Ecto neural progenitor cell (in vitro differentiated cells): ENCODE measurements at regions not wholly inside any gene's neighbourhood (a gene's known extent, or its start where the extent isn't known, plus 50 kb on each side); places are given as distances from the start of the nearest gene placed in this dataset.
"Not testable (repeated sequence)": the region's sequence is repeated elsewhere in the genome, so short reads cannot be mapped to it uniquely, and the experiment has no call there.

ENCODE experiments used
- DNase-seq: peaks from one replicate; pipeline ENCODE4 v3.0.0-alpha.2; 2018; ENCODE audit warnings: low spot score

- no peak for DNase-seq
Observed at GRCh38 chr4:128758314-128758922, 51.1 kb upstream of the JADE1 start.

- DNase-seq, result peak; percentile 55
Observed at GRCh38 chr4:128757712-128758111, 51.8 kb upstream of the JADE1 start.

- no peak for DNase-seq
Observed at GRCh38 chr4:128751354-128751753, 58.1 kb upstream of the JADE1 start.

GRCh38 chr4:128741748-128742147 lies 67.8 kb upstream of the JADE1 start:
- DNase-seq, result not testable (repeated sequence)

GRCh38 chr4:128737098-128737513 lies 72.4 kb upstream of the JADE1 start:
- DNase-seq, result no peak

- DNase-seq, result no peak
Observed at GRCh38 chr4:128735714-128736113, 73.8 kb upstream of the JADE1 start.

GRCh38 chr4:128728190-128728589 lies 81.3 kb upstream of the JADE1 start:
- DNase-seq, result no peak

GRCh38 chr4:128727658-128728057 lies 81.8 kb upstream of the JADE1 start:
- DNase-seq, result no peak

GRCh38 chr4:128725405-128726055 lies 84.0 kb upstream of the JADE1 start:
- no peak for DNase-seq

- no peak for DNase-seq
Observed at GRCh38 chr4:128722911-128723310, 86.6 kb upstream of the JADE1 start.

- DNase-seq, result no peak
Observed at GRCh38 chr4:128721896-128722295, 87.6 kb upstream of the JADE1 start.

GRCh38 chr4:128720270-128720669 lies 89.2 kb upstream of the JADE1 start:
- DNase-seq, result no peak

GRCh38 chr4:128718768-128719167 lies 90.7 kb upstream of the JADE1 start:
- no peak for DNase-seq

- DNase-seq, result no peak
Observed at GRCh38 chr4:128716338-128716737, 93.2 kb upstream of the JADE1 start.

GRCh38 chr4:128715616-128716015 lies 93.9 kb upstream of the JADE1 start:
- no peak for DNase-seq

- no peak for DNase-seq
Observed at GRCh38 chr4:128711361-128711760, 98.1 kb upstream of the JADE1 start.

GRCh38 chr4:128709268-128709667 lies 100.2 kb upstream of the JADE1 start:
- DNase-seq, result no peak

- DNase-seq, result no peak
Observed at GRCh38 chr4:128707864-128708263, 101.6 kb upstream of the JADE1 start.

- no peak for DNase-seq
Observed at GRCh38 chr4:128703948-128704347, 105.6 kb upstream of the JADE1 start.

GRCh38 chr4:128700659-128701350 lies 108.7 kb upstream of the JADE1 start:
- DNase-seq, result no peak

- DNase-seq, result no peak
Observed at GRCh38 chr4:128698386-128698785, 111.1 kb upstream of the JADE1 start.

- DNase-seq, result no peak
Observed at GRCh38 chr4:128697323-128697722, 112.2 kb upstream of the JADE1 start.

- DNase-seq, result no peak
Observed at GRCh38 chr4:128690011-128690410, 119.5 kb upstream of the JADE1 start.
